ENCODE measurements at regions not wholly inside any gene's neighbourhood (a gene's known extent, or its start where the extent isn't known, plus 50 kb on each side); places are given as distances from the start of the nearest gene placed in this dataset.
A peak's percentile ranks its signal among the peaks of the same experiment; 100 is the strongest.

DNA sequence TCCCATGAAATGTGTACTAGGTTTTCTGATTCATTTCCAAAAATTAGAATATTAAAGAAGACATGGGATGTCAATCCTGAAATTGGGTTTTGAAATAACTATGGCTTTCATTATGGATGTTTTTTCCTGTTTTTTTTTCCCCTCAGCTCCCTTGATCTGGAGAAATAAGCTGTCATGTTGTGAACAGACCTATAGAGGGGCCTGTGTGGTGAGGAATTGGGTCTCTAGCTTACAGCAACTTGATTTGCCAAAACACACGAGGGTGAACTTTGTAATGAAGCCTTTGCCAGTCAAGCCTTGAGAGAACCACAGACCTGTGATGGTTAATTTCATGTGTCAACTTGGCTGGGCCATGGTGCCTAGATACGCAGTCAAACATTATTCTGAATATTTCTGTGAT lies 2413.6 kb downstream of the PCDH7 start:
- Histone ChIP-seq H3K27me3 (no peaks in the 10 kb centered on the region), H3K27ac (no peak overlapping the region), H3K36me3 (ENCODE audit: low read depth, missing control alignments) (no peaks in the 10 kb centered on the region), H3K4me1 (no peaks in the 10 kb centered on the region), H3K4me3 (no peak overlapping the region), H3K9me3 (no peaks in the 10 kb centered on the region)
- 71 to 74% methylated on average over 2 of the region's 2 CpGs for WGBS, 2 donors
- intact Hi-C loops (cut with DNase I; ENCODE audit: low total_unique reads), result no loop called here
- DNase-seq, result no peak
- TF ChIP-seq, protein P1, sequence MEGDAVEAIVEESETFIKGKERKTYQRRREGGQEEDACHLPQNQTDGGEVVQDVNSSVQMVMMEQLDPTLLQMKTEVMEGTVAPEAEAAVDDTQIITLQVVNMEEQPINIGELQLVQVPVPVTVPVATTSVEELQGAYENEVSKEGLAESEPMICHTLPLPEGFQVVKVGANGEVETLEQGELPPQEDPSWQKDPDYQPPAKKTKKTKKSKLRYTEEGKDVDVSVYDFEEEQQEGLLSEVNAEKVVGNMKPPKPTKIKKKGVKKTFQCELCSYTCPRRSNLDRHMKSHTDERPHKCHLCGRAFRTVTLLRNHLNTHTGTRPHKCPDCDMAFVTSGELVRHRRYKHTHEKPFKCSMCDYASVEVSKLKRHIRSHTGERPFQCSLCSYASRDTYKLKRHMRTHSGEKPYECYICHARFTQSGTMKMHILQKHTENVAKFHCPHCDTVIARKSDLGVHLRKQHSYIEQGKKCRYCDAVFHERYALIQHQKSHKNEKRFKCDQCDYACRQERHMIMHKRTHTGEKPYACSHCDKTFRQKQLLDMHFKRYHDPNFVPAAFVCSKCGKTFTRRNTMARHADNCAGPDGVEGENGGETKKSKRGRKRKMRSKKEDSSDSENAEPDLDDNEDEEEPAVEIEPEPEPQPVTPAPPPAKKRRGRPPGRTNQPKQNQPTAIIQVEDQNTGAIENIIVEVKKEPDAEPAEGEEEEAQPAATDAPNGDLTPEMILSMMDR (IDR thresholded peaks at IDR 0.05), result no peak
- TF ChIP-seq POLR2A (IDR thresholded peaks at IDR 0.05), result no peak

DNA sequence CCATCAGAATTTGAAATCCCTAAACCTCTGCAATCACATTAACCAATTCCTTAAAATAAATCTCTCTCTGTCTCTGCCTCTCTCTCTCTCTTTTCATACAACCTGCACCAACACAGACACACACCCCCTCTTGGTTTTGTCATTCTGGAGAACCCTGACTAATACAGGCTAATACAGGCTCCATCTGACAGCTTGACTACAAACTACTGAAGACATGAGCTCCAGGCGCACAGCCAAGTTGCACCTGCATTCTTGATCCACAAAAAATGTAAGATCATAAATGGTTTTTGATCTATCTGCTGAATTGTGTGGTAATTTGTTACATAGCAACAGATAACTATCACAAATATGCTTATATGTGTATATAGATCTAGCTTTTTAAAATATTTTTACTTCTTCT lies 2414.2 kb downstream of the PCDH7 start:
- Histone ChIP-seq H3K9me3 (no peaks in the 10 kb centered on the region), H3K36me3 (ENCODE audit: low read depth, missing control alignments) (no peaks in the 10 kb centered on the region), H3K27me3 (no peaks in the 10 kb centered on the region), H3K4me3 (no peak overlapping the region), H3K27ac (no peak overlapping the region), H3K4me1 (no peaks in the 10 kb centered on the region)
- DNase-seq, result no peak
- intact Hi-C loops (cut with DNase I; ENCODE audit: low total_unique reads), result no loop called here
- TF ChIP-seq, protein P1 (IDR thresholded peaks at IDR 0.05), result no peak
- TF ChIP-seq POLR2A (IDR thresholded peaks at IDR 0.05), result no peak
- WGBS, 2 donors, result 57 to 81% methylated on average over 1 of the region's 1 CpG

DNA sequence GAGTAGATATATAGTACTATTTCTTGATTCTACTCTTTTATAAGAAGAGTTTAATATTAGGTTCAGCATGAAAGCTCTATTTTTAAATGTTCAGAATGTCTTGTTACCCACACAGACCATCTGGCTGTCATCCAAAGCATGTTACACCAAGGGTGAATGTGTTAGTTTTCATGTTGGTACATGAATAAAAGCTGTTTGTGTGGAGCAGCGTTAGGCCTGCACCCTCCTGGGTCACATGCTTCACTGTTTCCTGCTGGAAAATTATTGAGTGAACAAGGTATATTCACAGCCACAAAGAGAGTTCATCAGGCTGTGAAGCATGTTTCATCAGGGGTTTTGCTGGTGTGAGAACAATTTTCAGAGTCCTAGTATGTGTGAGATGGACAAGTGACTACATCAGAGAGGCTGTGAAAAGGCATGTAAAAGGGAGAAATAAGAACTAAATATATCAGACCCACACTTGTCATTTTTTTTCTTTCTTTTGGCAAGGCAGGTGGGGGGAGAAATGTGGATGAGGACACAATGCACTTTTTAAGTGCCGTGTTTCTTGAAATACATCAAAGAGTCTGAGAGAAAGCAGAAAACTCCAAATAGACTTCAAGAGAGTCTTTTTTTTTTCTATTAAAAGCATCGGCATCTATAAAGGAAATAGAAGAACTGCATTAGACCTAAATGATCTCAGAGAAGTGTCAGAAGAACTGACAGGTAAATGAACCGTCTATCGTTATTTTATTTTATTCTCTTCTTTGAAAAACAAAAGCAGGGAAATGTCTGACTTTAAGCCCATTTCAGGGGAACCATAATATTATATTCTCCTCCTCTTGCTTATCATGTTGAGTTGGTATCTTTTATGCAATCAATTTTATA lies 2429.7 kb downstream of the PCDH7 start:
- no peaks in the 10 kb centered on the region for H3K27me3 ChIP-seq
- 72 to 79% methylated on average over 5 of the region's 5 CpGs for WGBS, 2 donors
- no peaks in the 10 kb centered on the region for H3K36me3 ChIP-seq (ENCODE audit: low read depth, missing control alignments)
- H3K27ac ChIP-seq, result no peak overlapping the region
- H3K4me1 ChIP-seq, result no peaks in the 10 kb centered on the region
- DNase-seq, result no peak
- H3K4me3 ChIP-seq, result no peak overlapping the region
- H3K9me3 ChIP-seq, result no peaks in the 10 kb centered on the region
- intact Hi-C loops (cut with DNase I; ENCODE audit: low total_unique reads), result no loop called here
- TF ChIP-seq, protein P1 (IDR thresholded peaks at IDR 0.05), result no peak

DNA sequence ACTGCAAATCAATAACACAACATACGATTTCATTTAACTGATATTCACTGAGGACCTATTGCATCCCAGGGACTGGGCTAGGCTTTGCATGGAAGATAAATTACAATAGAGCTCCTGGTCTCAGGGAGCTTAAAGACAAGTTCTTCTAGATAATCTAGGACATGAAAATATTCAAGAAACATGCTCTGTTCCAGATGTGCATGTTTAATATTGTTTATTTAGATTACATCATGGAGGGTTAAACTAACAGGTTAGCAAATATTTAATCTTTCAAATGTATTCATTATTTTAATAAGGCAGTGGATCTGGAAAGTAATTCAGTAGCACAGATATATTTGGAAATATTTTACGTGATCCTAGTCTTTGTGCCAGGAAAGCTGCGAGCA lies 2430.3 kb downstream of the PCDH7 start:
- Histone ChIP-seq H3K4me1 (no peaks in the 10 kb centered on the region), H3K27ac (no peak overlapping the region), H3K36me3 (ENCODE audit: low read depth, missing control alignments) (no peaks in the 10 kb centered on the region), H3K9me3 (no peaks in the 10 kb centered on the region), H3K4me3 (no peak overlapping the region), H3K27me3 (no peaks in the 10 kb centered on the region)
- TF ChIP-seq, protein P1 (IDR thresholded peaks at IDR 0.05), result no peak
- no peak for TF ChIP-seq POLR2A (IDR thresholded peaks at IDR 0.05)
- no peak for DNase-seq
- 59 to 70% methylated on average over 3 of the region's 3 CpGs for WGBS, 2 donors
- intact Hi-C loops (cut with DNase I; ENCODE audit: low total_unique reads), result no loop called here

DNA sequence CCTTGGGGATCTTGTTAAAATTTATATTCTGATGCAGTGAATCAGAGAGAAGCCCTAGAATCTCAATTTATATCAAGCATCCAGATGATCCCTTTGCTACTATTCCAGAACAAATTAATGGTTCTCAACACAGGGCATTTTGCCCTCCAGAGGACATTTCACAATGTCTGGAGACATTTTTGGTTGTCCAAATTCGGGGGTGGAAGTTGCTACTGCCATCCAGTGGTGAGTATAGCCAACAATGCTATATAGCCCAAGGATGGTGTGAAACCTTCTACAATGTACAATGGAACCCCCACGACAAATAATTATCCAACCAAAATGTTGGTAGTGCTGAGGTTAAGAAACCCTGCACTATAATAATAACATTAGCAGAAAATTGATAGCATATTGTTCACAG lies 2440.0 kb downstream of the PCDH7 start:
- no peaks in the 10 kb centered on the region for H3K27me3 ChIP-seq
- H3K27ac ChIP-seq, result no peak overlapping the region
- TF ChIP-seq, protein P1 (IDR thresholded peaks at IDR 0.05), result peak in 1 of 3 experiments; percentile 22
- TF ChIP-seq POLR2A (IDR thresholded peaks at IDR 0.05), result no peak
- no peak overlapping the region for H3K4me3 ChIP-seq
- intact Hi-C loops (cut with DNase I; ENCODE audit: low total_unique reads), result no loop called here
- H3K36me3 ChIP-seq (ENCODE audit: low read depth, missing control alignments), result no peaks in the 10 kb centered on the region
- WGBS, 2 donors, result 32 to 44% methylated on average over 2 of the region's 2 CpGs
- H3K9me3 ChIP-seq, result no peaks in the 10 kb centered on the region
- H3K4me1 ChIP-seq, result no peaks in the 10 kb centered on the region
- no peak for DNase-seq
